OCI-LY1 (cell line): ENCODE measurements at regions not wholly inside any gene's neighbourhood (a gene's known extent, or its start where the extent isn't known, plus 50 kb on each side); places are given as distances from the start of the nearest gene placed in this dataset.
"Not testable (repeated sequence)": the region's sequence is repeated elsewhere in the genome, so short reads cannot be mapped to it uniquely, and the experiment has no call there.

Experiments used
- H2AFZ ChIP-seq: fragments of 200-600 bp; sonication (generic), shearing (Covaris generic); 2 replicates; pipeline ENCODE4 v1.6.0; 2014; ENCODE audit warnings: antibody characterized with exemption, mild to moderate bottlenecking, low read length
- H3F3A ChIP-seq: fragments of 200-600 bp; sonication (generic), shearing (Covaris generic); 2 replicates; pipeline ENCODE4 v1.6.0; 2014; ENCODE audit warnings: mild to moderate bottlenecking, antibody characterized with exemption, low read length, moderate library complexity; ENCODE audit not compliant: insufficient read depth
- H3K27ac ChIP-seq: fragments of 200-600 bp; sonication (generic); 2 replicates; pipeline ENCODE4 v1.5.1; 2014; ENCODE audit warnings: low read length, mixed run types, mild to moderate bottlenecking, low read depth; ENCODE audit not compliant: poor library complexity, severe bottlenecking
- H3K27me3 ChIP-seq: fragments of 200-600 bp; sonication (generic); 2 replicates; pipeline ENCODE4 v1.6.0; 2014; ENCODE audit warnings: antibody characterized with exemption, mild to moderate bottlenecking, low read length, moderate library complexity; ENCODE audit not compliant: insufficient read depth
- H3K36me3 ChIP-seq: fragments of 200-600 bp; sonication (generic); 2 replicates; pipeline ENCODE4 v1.6.1; 2014; ENCODE audit warnings: mild to moderate bottlenecking, antibody characterized with exemption, low read length, moderate library complexity, mixed read lengths; ENCODE audit not compliant: insufficient read depth
- H3K4me1 ChIP-seq: fragments of 200-600 bp; sonication (generic); 2 replicates; pipeline ENCODE4 v1.5.1; 2014; ENCODE audit warnings: mild to moderate bottlenecking, low read length, moderate library complexity; ENCODE audit not compliant: insufficient read depth, severe bottlenecking
- H3K4me2 ChIP-seq: fragments of 200-600 bp; sonication (generic), shearing (Covaris generic); 2 replicates; pipeline ENCODE4 v1.6.1; 2014; ENCODE audit warnings: low read length
- H3K4me3 ChIP-seq: fragments of 200-600 bp; sonication (generic); 2 replicates; pipeline ENCODE4 v1.5.1; 2014; ENCODE audit warnings: low read length, low read depth, mild to moderate bottlenecking, mixed read lengths; ENCODE audit not compliant: poor library complexity, severe bottlenecking
- H3K79me2 ChIP-seq: fragments of 200-600 bp; shearing (Covaris generic); 2 replicates; pipeline ENCODE4 v1.6.1; 2016; ENCODE audit warnings: mixed run types, low read length, mixed read lengths; ENCODE audit not compliant: insufficient read depth
- H3K9ac ChIP-seq: fragments of 200-600 bp; sonication (generic), shearing (Covaris generic); 2 replicates; pipeline ENCODE4 v1.6.1; 2014; ENCODE audit warnings: mild to moderate bottlenecking, low read length, mixed read lengths
- H3K9me2 ChIP-seq: fragments of 200-600 bp; sonication (generic), shearing (Covaris generic); 2 replicates; pipeline ENCODE4 v1.6.1; 2014; ENCODE audit warnings: low read depth, mild to moderate bottlenecking, low read length, mixed read lengths
- H3K9me3 ChIP-seq: fragments of 200-600 bp; shearing (Covaris generic); 2 replicates; pipeline ENCODE4 v1.6.1; 2014; ENCODE audit warnings: low read length, mixed read lengths
- H4K20me1 ChIP-seq: fragments of 200-600 bp; sonication (generic), shearing (Covaris generic); 2 replicates; pipeline ENCODE4 v1.6.0; 2016; ENCODE audit warnings: mild to moderate bottlenecking, low read length; ENCODE audit not compliant: insufficient read depth
- CTCF ChIP-seq: fragments of 200-600 bp; sonication (generic), shearing (Covaris generic); IDR thresholded peaks from 2 replicates; pipeline ENCODE4 v1.5.1; 2017; ENCODE audit warnings: mild to moderate bottlenecking, antibody characterized with exemption, low read length, moderate library complexity, mixed read lengths
- EZH2 ChIP-seq: fragments of 200-600 bp; sonication (generic), shearing (Covaris generic); IDR thresholded peaks from 2 replicates; pipeline ENCODE4 v1.8.0; 2017; ENCODE audit warnings: borderline replicate concordance, mixed run types, mild to moderate bottlenecking, antibody characterized with exemption, low read length, moderate library complexity, mixed read lengths

- Histone ChIP-seq H3K9me2 (no peaks in the 10 kb centered on the region), H3K4me2 (no peak overlapping the region), H3K4me3 (no peak overlapping the region), H3K9me3 (no peaks in the 10 kb centered on the region), H3K27ac (no peak overlapping the region), H4K20me1 (no peaks in the 10 kb centered on the region), H3K27me3 (no peaks in the 10 kb centered on the region), H3K4me1 (no peaks in the 10 kb centered on the region), H3K79me2 (no peaks in the 10 kb centered on the region), H3F3A (no peaks in the 10 kb centered on the region), H2AFZ (no peak overlapping the region), H3K9ac (no peak overlapping the region), H3K36me3 (no peaks in the 10 kb centered on the region)
- TF ChIP-seq EZH2 (no peak), CTCF (no peak)
Observed at GRCh38 chr15:23764716-23765115, 77.6 kb upstream of the NDN start.

GRCh38 chr15:23766779-23767178 is 79.7 kb upstream of the NDN start:
- not testable (repeated sequence) for H3K9me3 ChIP-seq, H3K27me3 ChIP-seq, H3K9me2 ChIP-seq, H3K4me3 ChIP-seq, H4K20me1 ChIP-seq, H3K79me2 ChIP-seq, H2AFZ ChIP-seq, H3K4me2 ChIP-seq, H3K27ac ChIP-seq, H3K9ac ChIP-seq, H3F3A ChIP-seq, H3K36me3 ChIP-seq, H3K4me1 ChIP-seq

GRCh38 chr15:23773093-23773492 is 86.0 kb upstream of the NDN start:
- Histone ChIP-seq H3K79me2 (no peaks in the 10 kb centered on the region), H3K4me3 (no peak overlapping the region), H3K4me1 (no peaks in the 10 kb centered on the region), H4K20me1 (no peaks in the 10 kb centered on the region), H2AFZ (no peak overlapping the region), H3K4me2 (no peak overlapping the region), H3F3A (no peaks in the 10 kb centered on the region), H3K9me2 (no peaks in the 10 kb centered on the region), H3K9ac (no peak overlapping the region), H3K27ac (no peak overlapping the region), H3K27me3 (no peaks in the 10 kb centered on the region), H3K9me3 (no peaks in the 10 kb centered on the region), H3K36me3 (no peaks in the 10 kb centered on the region)
- TF ChIP-seq CTCF (no peak), EZH2 (no peak)

- no peak for TF ChIP-seq CTCF
- no peak for TF ChIP-seq EZH2
- Histone ChIP-seq H3K36me3 (no peaks in the 10 kb centered on the region), H2AFZ (no peak overlapping the region), H3K9ac (no peak overlapping the region), H3F3A (no peaks in the 10 kb centered on the region), H3K79me2 (no peaks in the 10 kb centered on the region), H3K4me3 (no peak overlapping the region), H3K9me3 (no peaks in the 10 kb centered on the region), H3K27me3 (no peaks in the 10 kb centered on the region), H3K27ac (no peak overlapping the region), H4K20me1 (no peaks in the 10 kb centered on the region), H3K4me2 (no peak overlapping the region), H3K9me2 (no peaks in the 10 kb centered on the region), H3K4me1 (no peaks in the 10 kb centered on the region)
Observed at GRCh38 chr15:23787346-23788105, 100.4 kb upstream of the NDN start.
